IPS DF 6.9 (cell line): ENCODE measurements at regions not wholly inside any gene's neighbourhood (a gene's known extent, or its start where the extent isn't known, plus 50 kb on each side); places are given as distances from the start of the nearest gene placed in this dataset.

Source experiments
- DNase-seq: peaks from one replicate; pipeline ENCODE4 v3.0.0-alpha.2; 2013; ENCODE audit warnings: low read depth, low spot score
- H3K27ac ChIP-seq: one replicate; pipeline ENCODE4 v1.5.1; 2013; ENCODE audit warnings: low read length, control low read depth
- H3K27me3 ChIP-seq: 2 replicates; pipeline ENCODE4 v1.6.1; 2013; ENCODE audit warnings: mild to moderate bottlenecking, low read length; ENCODE audit not compliant: control insufficient read depth, insufficient read depth
- H3K36me3 ChIP-seq: 2 replicates; pipeline ENCODE4 v1.6.1; 2013; ENCODE audit warnings: low read length; ENCODE audit not compliant: control insufficient read depth, insufficient read depth
- H3K4me1 ChIP-seq: 2 replicates; pipeline ENCODE4 v1.6.1; 2013; ENCODE audit warnings: low read length; ENCODE audit not compliant: control insufficient read depth, insufficient read depth
- H3K4me3 ChIP-seq: 2 replicates; pipeline ENCODE4 v1.5.1; 2013; ENCODE audit warnings: mild to moderate bottlenecking, low read length
- H3K9me3 ChIP-seq: 2 replicates; pipeline ENCODE4 v1.6.1; 2013; ENCODE audit warnings: low read length, inconsistent platforms; ENCODE audit not compliant: control insufficient read depth, insufficient read depth
- WGBS: extraction: QIAGEN DNeasy Blood & Tissue Kit; methylation state at CpG from one replicate; pipeline ENCODE4 v1.1.7; 2013; ENCODE audit warnings: mixed read lengths, missing lambda C conversion rate; ENCODE audit not compliant: insufficient read length, insufficient coverage; 5-methylcytosine and 5-hydroxymethylcytosine counted together

GRCh38 chr5:115028557-115028956, 141.2 kb downstream of the TRIM36 start:
- Histone ChIP-seq H3K9me3 (no peaks in the 10 kb centered on the region; the same call in none of the 2 replicates), H3K4me1 (no peaks in the 10 kb centered on the region), H3K27me3 (no peaks in the 10 kb centered on the region), H3K36me3 (no peaks in the 10 kb centered on the region), H3K27ac (no peak overlapping the region), H3K4me3 (no peak overlapping the region)
- DNase-seq, result no peak
- WGBS, result no CpG with 5 or more reads among the region's 4 CpGs

GRCh38 chr5:115024922-115025321, 144.8 kb downstream of the TRIM36 start:
- Histone ChIP-seq H3K36me3 (no peaks in the 10 kb centered on the region), H3K4me3 (no peak overlapping the region), H3K27me3 (no peaks in the 10 kb centered on the region), H3K9me3 (no peaks in the 10 kb centered on the region), H3K27ac (no peak overlapping the region), H3K4me1 (no peaks in the 10 kb centered on the region)
- no peak for DNase-seq
- WGBS, result no CpG with 5 or more reads among the region's 1 CpG

DNA sequence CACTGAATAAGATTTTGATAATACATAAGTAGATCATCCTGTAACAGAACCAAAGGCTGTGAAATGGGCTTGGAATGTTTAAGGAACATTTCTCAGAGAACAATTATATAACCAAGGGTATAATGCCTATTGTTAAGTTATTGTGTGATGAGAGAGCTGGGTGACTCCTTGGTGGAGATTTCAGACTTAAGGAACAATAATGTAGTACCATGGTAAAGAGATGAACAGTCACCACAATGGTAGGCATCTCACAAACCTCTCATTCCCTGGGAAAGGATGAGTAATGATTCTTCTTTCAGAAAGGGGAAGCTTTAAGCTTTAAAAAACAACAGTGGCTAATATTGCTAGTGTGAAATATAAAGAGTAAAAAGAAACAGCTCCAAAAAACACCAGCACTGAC, 147.4 kb downstream of the TRIM36 start:
- Histone ChIP-seq H3K4me3 (no peak overlapping the region), H3K4me1 (no peaks in the 10 kb centered on the region), H3K27ac (no peak overlapping the region), H3K36me3 (no peaks in the 10 kb centered on the region), H3K9me3 (no peaks in the 10 kb centered on the region), H3K27me3 (no peaks in the 10 kb centered on the region)
- DNase-seq, result no peak

DNA sequence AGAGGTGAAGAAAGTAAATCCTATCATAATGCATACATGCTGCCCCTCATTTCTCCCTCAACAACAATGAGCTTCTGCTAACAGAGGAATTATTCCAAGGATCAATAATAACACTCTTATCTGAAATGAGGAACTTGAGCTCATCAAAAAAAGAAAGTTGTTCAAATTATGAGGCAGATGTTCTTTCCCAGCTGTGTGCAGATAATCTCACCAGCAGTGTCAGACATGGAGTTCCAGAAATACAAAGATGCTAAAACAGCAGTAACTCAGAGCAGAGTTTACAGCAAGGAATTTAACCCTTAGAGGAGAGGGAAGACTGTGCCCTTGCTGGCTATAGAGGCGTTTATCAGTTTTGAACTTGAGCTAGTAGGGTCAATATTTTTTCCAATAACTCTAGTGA, 153.1 kb downstream of the TRIM36 start:
- no peak overlapping the region for H3K27ac ChIP-seq
- no peaks in the 10 kb centered on the region for H3K27me3 ChIP-seq
- no peaks in the 10 kb centered on the region for H3K9me3 ChIP-seq
- WGBS, result no CpG with 5 or more reads among the region's 1 CpG
- H3K36me3 ChIP-seq, result no peaks in the 10 kb centered on the region
- DNase-seq, result no peak
- H3K4me3 ChIP-seq, result no peak overlapping the region
- no peaks in the 10 kb centered on the region for H3K4me1 ChIP-seq

DNA sequence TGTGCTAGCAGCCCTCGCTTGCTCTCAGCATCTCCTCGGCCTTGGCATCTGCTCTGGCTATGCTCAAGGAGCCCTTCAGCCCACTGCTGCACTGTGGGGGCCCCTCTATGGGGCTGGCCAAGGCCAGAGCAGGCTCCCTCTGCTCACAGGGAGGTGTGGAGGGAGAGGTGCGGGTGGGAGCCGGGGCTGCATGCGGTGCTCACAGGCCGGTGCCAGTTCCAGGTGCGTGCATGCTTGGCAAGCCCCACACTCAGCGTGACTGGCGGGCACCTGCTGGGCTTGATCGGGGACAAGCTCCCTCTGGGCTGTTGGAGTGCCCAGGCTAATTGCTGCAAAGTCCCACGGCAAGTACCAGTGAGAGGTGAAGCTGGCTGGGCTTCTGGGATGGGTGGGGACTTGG, 170.5 kb downstream of the TRIM36 start:
- no peak for DNase-seq
- no peak overlapping the region for H3K4me3 ChIP-seq
- no peaks in the 10 kb centered on the region for H3K27me3 ChIP-seq
- no peaks in the 10 kb centered on the region; the same call in 1 of the 2 replicates for H3K36me3 ChIP-seq
- whole genome bisulfite sequencing, result no CpG with 5 or more reads among the region's 11 CpGs
- no peak overlapping the region for H3K27ac ChIP-seq
- H3K4me1 ChIP-seq, result no peaks in the 10 kb centered on the region
- H3K9me3 ChIP-seq, result no peaks in the 10 kb centered on the region

GRCh38 chr5:114989512-114989911, 180.2 kb downstream of the TRIM36 start:
- Histone ChIP-seq H3K4me1 (no peaks in the 10 kb centered on the region), H3K4me3 (no peak overlapping the region), H3K36me3 (no peaks in the 10 kb centered on the region), H3K27ac (no peak overlapping the region), H3K27me3 (no peaks in the 10 kb centered on the region), H3K9me3 (no peaks in the 10 kb centered on the region)
- no peak for DNase-seq
- no CpG with 5 or more reads among the region's 10 CpGs for WGBS

DNA sequence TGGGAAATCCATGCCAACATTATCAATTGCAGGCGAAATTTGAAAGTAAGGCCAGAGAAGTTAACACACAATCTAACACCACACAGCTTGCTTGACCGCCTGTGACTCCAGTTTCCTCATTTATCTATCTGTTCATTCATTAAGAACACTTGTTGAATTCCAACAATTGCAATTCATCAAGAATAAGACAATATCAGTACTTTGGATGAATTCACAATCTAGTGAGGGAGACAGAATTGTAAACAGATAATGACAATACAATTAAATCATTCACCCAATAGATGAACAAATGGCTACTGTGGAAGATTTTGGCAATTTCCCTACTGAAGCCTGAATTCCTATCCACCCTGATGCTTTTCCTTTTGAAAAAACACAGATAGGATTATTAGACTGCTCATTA, 181.6 kb downstream of the TRIM36 start:
- no peak for DNase-seq
- WGBS, result no CpG with 5 or more reads among the region's 2 CpGs
- Histone ChIP-seq H3K27ac (no peak overlapping the region), H3K9me3 (no peaks in the 10 kb centered on the region), H3K4me1 (no peaks in the 10 kb centered on the region), H3K4me3 (no peak overlapping the region), H3K36me3 (no peaks in the 10 kb centered on the region), H3K27me3 (no peaks in the 10 kb centered on the region)

DNA sequence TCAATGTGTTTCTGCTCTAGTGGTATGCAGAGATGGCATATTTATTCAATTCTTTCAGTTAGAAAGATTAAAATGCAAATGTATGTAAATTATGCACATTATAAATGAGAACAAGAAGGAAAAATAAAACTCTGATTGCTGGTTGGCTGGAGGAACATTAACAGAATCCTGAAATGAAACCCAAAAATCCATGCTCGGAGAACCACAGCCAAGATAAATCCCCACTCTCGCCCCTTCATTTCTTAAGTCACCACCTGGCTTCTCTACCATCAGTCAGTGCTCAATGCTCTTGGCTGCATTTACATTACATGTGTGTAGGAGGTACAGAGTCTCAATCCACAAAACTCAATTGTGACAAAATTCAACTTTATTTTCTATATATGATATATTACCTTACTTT, 184.9 kb downstream of the TRIM36 start:
- H3K36me3 ChIP-seq, result no peaks in the 10 kb centered on the region
- H3K4me3 ChIP-seq, result no peak overlapping the region
- no CpG with 5 or more reads among the region's 2 CpGs for WGBS
- no peak for DNase-seq
- H3K4me1 ChIP-seq, result no peaks in the 10 kb centered on the region
- no peak overlapping the region for H3K27ac ChIP-seq
- no peaks in the 10 kb centered on the region for H3K27me3 ChIP-seq
- no peaks in the 10 kb centered on the region for H3K9me3 ChIP-seq

- Histone ChIP-seq H3K27me3 (no peaks in the 10 kb centered on the region), H3K27ac (no peak overlapping the region), H3K36me3 (no peaks in the 10 kb centered on the region), H3K9me3 (no peaks in the 10 kb centered on the region), H3K4me1 (no peaks in the 10 kb centered on the region), H3K4me3 (no peak overlapping the region)
- WGBS, result no CpG with 5 or more reads among the region's 3 CpGs
- DNase-seq, result no peak
Observed at GRCh38 chr5:114981111-114981510, 188.6 kb downstream of the TRIM36 start.

DNA sequence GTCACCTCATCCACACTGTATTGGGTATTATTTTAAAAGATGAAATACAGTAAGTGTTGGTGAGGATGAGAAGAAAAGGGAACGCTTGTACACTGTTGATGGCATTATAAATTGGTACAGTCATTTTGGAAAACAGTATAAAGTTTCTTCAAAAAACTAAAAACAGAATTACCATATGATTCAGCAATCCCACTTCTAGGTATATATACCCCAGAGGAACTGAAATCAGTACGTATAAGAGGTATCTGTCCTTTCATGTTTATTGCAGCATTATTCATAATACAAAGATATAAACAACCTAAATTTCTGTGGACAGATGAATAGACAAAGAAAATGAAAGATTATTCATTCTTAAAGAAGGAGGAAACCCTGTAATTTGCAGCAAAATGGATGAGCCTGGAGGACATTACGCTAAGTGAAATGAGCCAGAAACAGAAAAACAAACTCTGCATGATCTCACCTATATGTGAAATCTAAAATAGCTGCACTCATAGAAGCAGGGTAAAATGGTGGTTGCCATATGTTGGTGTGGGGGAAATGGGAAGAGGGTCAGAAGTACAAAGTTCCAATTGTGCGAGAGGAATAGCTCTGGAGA, 191.6 kb downstream of the TRIM36 start:
- no peaks in the 10 kb centered on the region for H3K4me1 ChIP-seq
- no peaks in the 10 kb centered on the region for H3K9me3 ChIP-seq
- no peak overlapping the region for H3K27ac ChIP-seq
- no peak for DNase-seq
- no peak overlapping the region for H3K4me3 ChIP-seq
- no peaks in the 10 kb centered on the region for H3K27me3 ChIP-seq
- no peaks in the 10 kb centered on the region for H3K36me3 ChIP-seq
- 100% methylated on average over 1 of the region's 4 CpGs for WGBS

- no CpG with 5 or more reads among the region's 1 CpG for WGBS
- Histone ChIP-seq H3K4me3 (no peak overlapping the region), H3K9me3 (no peaks in the 10 kb centered on the region), H3K4me1 (no peaks in the 10 kb centered on the region), H3K27me3 (no peaks in the 10 kb centered on the region), H3K36me3 (no peaks in the 10 kb centered on the region), H3K27ac (no peak overlapping the region)
- no peak for DNase-seq
Observed at GRCh38 chr5:114969482-114969881, 200.2 kb downstream of the TRIM36 start.
